PC-9 (cell line): ENCODE measurements at regions not wholly inside any gene's neighbourhood (a gene's known extent, or its start where the extent isn't known, plus 50 kb on each side); places are given as distances from the start of the nearest gene placed in this dataset.
"Not testable (repeated sequence)": the region's sequence is repeated elsewhere in the genome, so short reads cannot be mapped to it uniquely, and the experiment has no call there.

Experiments
- BruUV-seq: library from RNA; stranded (reverse); fragments of 400-500 nt; replicated peaks from 2 replicates; lab custom pipeline; 2021; lab: Mats Ljungman, UMichigan
- CTCF ChIA-PET: fragments of 300-600 bp; sonication (Branson Sonifier 250); formaldehyde crosslinking; loops from one replicate; lab custom pipeline; 2022; ENCODE audit warnings: antibody characterized with exemption; lab: Charles Lee
- POLR2A ChIA-PET: fragments of 300-600 bp; sonication (Branson Sonifier 250); formaldehyde crosslinking; loops from one replicate; lab custom pipeline; 2022; ENCODE audit warnings: antibody characterized with exemption; ENCODE audit not compliant: unreplicated experiment; lab: Charles Lee
- DNase-seq, 2 experiments: peaks; one replicate each; pipeline versions ENCODE4 v3.0.0 to v3.0.0-alpha.2; 2015 to 2022; ENCODE audit warnings: mixed read lengths in 1 of 2
- H2AFZ ChIP-seq: fragments of 200-600 bp; sonication (generic); 2 replicates; pipeline ENCODE4 v1.8.1; 2017; ENCODE audit warnings: antibody characterized with exemption
- H3F3A ChIP-seq: fragments of 200-600 bp; sonication (generic); 2 replicates; pipeline ENCODE4 v1.8.1; 2017; ENCODE audit warnings: antibody characterized with exemption, mild to moderate bottlenecking, low read depth; ENCODE audit not compliant: insufficient read depth
- H3K27ac ChIP-seq: fragments of 200-600 bp; sonication (generic); 2 replicates; pipeline ENCODE4 v1.6.1; 2016; ENCODE audit warnings: mixed run types
- H3K27me3 ChIP-seq: fragments of 200-600 bp; sonication (generic); 2 replicates; pipeline ENCODE4 v1.6.1; 2016; ENCODE audit warnings: low read depth, mixed run types; ENCODE audit not compliant: insufficient read depth
- H3K36me3 ChIP-seq: fragments of 200-600 bp; sonication (generic); 2 replicates; pipeline ENCODE4 v1.6.1; 2016; ENCODE audit warnings: low read depth, mixed run types
- H3K4me1 ChIP-seq: fragments of 200-600 bp; sonication (generic); replicated peaks from 2 replicates; pipeline ENCODE4 v1.6.1; 2016; ENCODE audit warnings: mixed run types; ENCODE audit not compliant: insufficient read depth
- H3K4me2 ChIP-seq: fragments of 200-600 bp; sonication (generic); 2 replicates; pipeline ENCODE4 v1.6.1; 2017; ENCODE audit warnings: mixed run types
- H3K4me3 ChIP-seq: fragments of 200-600 bp; sonication (generic); 2 replicates; pipeline ENCODE4 v1.6.1; 2016; ENCODE audit warnings: mixed run types
- H3K79me2 ChIP-seq: fragments of 200-600 bp; sonication (generic); 2 replicates; pipeline ENCODE4 v1.6.1; 2017; ENCODE audit warnings: low read depth, mixed run types
- H3K9me2 ChIP-seq: fragments of 200-600 bp; sonication (generic); 2 replicates; pipeline ENCODE4 v1.8.1; 2017; ENCODE audit warnings: mild to moderate bottlenecking; ENCODE audit not compliant: insufficient read depth
- H3K9me3 ChIP-seq: fragments of 200-600 bp; sonication (generic); 2 replicates; pipeline ENCODE4 v1.8.1; 2016; ENCODE audit warnings: low read depth; ENCODE audit not compliant: insufficient read depth
- H4K20me1 ChIP-seq: fragments of 200-600 bp; sonication (generic); 2 replicates; pipeline ENCODE4 v1.8.1; 2017; ENCODE audit not compliant: insufficient read depth
- CTCF ChIP-seq: fragments of 200-600 bp; sonication (generic); conservative IDR thresholded peaks from 2 replicates; pipeline ENCODE4 v1.6.1; 2017; ENCODE audit warnings: mixed run types, antibody characterized with exemption, mild to moderate bottlenecking, moderate library complexity
- EZH2 ChIP-seq: fragments of 200-600 bp; sonication (generic); IDR thresholded peaks from 2 replicates; pipeline ENCODE4 v1.8.0; 2017; ENCODE audit warnings: antibody characterized with exemption, low read depth
- intact Hi-C: fragments of 100-400 bp; cut with micrococcal nuclease; formaldehyde crosslinking; loops from one replicate; pipeline ENCODE4 v1.10.0; 2022; ENCODE audit not compliant: unreplicated experiment

DNA sequence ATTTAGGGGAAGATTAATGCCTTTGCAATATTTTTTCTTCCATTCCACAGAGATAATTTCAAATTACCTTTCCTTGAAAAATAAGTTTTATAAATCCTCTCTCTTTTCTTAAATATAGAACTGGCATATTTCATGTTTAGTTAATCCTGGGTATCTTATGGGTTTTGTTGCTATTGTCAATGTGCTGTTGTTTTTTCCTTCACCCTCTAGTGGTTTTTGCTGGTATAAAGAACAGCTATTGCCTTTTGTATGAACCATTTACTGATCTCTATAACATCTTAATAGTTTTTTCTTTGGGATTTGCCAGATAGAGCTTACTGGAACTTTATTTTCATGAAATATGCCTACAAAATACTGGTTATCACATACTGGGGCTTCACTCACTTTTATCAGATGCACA is 359.6 kb upstream of the DPPA4 start:
- Histone ChIP-seq H3K79me2 (no peaks in the 10 kb centered on the region), H3K9me3 (no peaks in the 10 kb centered on the region), H2AFZ (no peak overlapping the region), H3K36me3 (no peaks in the 10 kb centered on the region), H4K20me1 (no peaks in the 10 kb centered on the region), H3K27ac (no peak overlapping the region), H3F3A (no peaks in the 10 kb centered on the region), H3K4me1 (peaks cover under 1% of the 10 kb centered on the region; the same call in 1 of the 2 replicates), H3K9me2 (no peaks in the 10 kb centered on the region; the same call in 1 of the 2 replicates), H3K4me2 (no peak overlapping the region), H3K27me3 (no peaks in the 10 kb centered on the region), H3K4me3 (no peak overlapping the region)
- TF ChIP-seq CTCF, result peak; percentile 35; the same call in 1 of the 2 replicates
- no peak for TF ChIP-seq EZH2
- CTCF ChIA-PET, result no interaction called here
- intact Hi-C loops, result no loop called here
- BruUV-seq, result no TSS peak
- POLR2A ChIA-PET, result no interaction called here
- no peak for DNase-seq

- no peak for TF ChIP-seq EZH2
- no peak for TF ChIP-seq CTCF
- no peaks in the 10 kb centered on the region for H3F3A ChIP-seq
- H3K27me3 ChIP-seq, result no peaks in the 10 kb centered on the region
- H3K9me3 ChIP-seq, result no peaks in the 10 kb centered on the region; the same call in 1 of the 2 replicates
- 0 out of 2 replicates have a peak overlapping the region, but pooled peaks have one; percentile 14 for H3K4me2 ChIP-seq
- no peaks in the 10 kb centered on the region for H4K20me1 ChIP-seq
- no TSS peak for BruUV-seq
- no peak overlapping the region for H2AFZ ChIP-seq
- H3K79me2 ChIP-seq, result no peaks in the 10 kb centered on the region
- intact Hi-C loops, result loop anchor here (2.0 kb wide), 1 partner anchor 147 kb away; no protein-coding TSS in a partner anchor
- ChIA-PET POLR2A (no interaction called here), CTCF (no interaction called here)
- H3K36me3 ChIP-seq, result no peaks in the 10 kb centered on the region
- no peak overlapping the region for H3K4me3 ChIP-seq
- H3K9me2 ChIP-seq, result peaks cover 3% of the 10 kb centered on the region; the same call in 1 of the 2 replicates
- peaks cover 11% of the 10 kb centered on the region for H3K4me1 ChIP-seq
- peak overlapping the region; percentile 9; the same call in 1 of the 2 replicates for H3K27ac ChIP-seq
- DNase-seq, result peak; percentile 52 to 62
These were observed 364.9 kb upstream of the DPPA4 start for GRCh38 chr3:109702252-109702651.

- POLR2A ChIA-PET, result no interaction called here
- intact Hi-C loops, result loop anchor here (2.0 kb wide), 1 partner anchor 148 kb away; no protein-coding TSS in a partner anchor
- CTCF ChIA-PET, result no interaction called here
- Histone ChIP-seq H3K36me3 (no peaks in the 10 kb centered on the region), H3K27me3 (no peaks in the 10 kb centered on the region), H3K27ac (peak overlapping the region; percentile 9; the same call in 1 of the 2 replicates), H3K79me2 (no peaks in the 10 kb centered on the region), H2AFZ (no peak overlapping the region), H3K4me1 (peaks cover 17% of the 10 kb centered on the region), H3K4me2 (no peak overlapping the region), H3K4me3 (no peak overlapping the region), H4K20me1 (no peaks in the 10 kb centered on the region), H3F3A (no peaks in the 10 kb centered on the region), H3K9me2 (peaks cover 3% of the 10 kb centered on the region; the same call in 1 of the 2 replicates), H3K9me3 (no peaks in the 10 kb centered on the region; the same call in 1 of the 2 replicates)
- DNase-seq, result no peak
- TF ChIP-seq CTCF, result no peak
- TF ChIP-seq EZH2, result no peak
- BruUV-seq, result no TSS peak
These were observed 365.6 kb upstream of the DPPA4 start for GRCh38 chr3:109702976-109703375.

GRCh38 chr3:109705133-109705532 is 367.8 kb upstream of the DPPA4 start:
- H3F3A ChIP-seq, H3K36me3 ChIP-seq, H2AFZ ChIP-seq, H3K4me3 ChIP-seq, BruUV-seq, H3K27ac ChIP-seq, H3K9me3 ChIP-seq, H4K20me1 ChIP-seq, DNase-seq, H3K27me3 ChIP-seq, intact Hi-C loops, H3K9me2 ChIP-seq, CTCF ChIA-PET, H3K4me2 ChIP-seq, POLR2A ChIA-PET, H3K79me2 ChIP-seq: not testable (repeated sequence)
- H3K4me1 ChIP-seq, result peaks cover 17% of the 10 kb centered on the region
